ENCODE measurements at regions not wholly inside any gene's neighbourhood (a gene's known extent, or its start where the extent isn't known, plus 50 kb on each side); places are given as distances from the start of the nearest gene placed in this dataset.

DNA sequence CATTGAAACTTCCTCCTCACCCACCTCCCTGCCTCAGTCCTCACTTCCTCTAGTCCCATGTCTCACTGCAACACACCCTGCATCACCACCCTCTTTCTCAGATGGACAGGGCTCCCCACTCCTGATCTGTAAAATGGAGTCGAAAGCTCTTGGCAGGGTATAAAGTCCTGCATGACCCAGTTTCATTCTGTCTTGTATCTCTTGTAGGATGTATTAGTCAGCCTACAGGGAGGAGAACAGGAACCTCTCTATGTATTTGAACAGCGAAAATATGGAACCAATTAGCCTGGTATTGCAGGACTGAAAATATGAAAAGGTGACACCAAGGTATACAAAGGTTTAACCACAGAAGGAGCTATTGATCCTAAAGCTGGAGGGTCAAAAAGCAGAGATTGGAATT is 156.9 kb upstream of the SNX19 start:
- no peaks in the 10 kb centered on the region for H3K36me3 ChIP-seq (ENCODE audit: insufficient read depth)
- H3K27ac ChIP-seq = no peak overlapping the region
- no peak overlapping the region for H3K4me3 ChIP-seq (IDR thresholded peaks at IDR 0.05; ENCODE audit: insufficient read depth, low read depth, low read length)
- no peaks in the 10 kb centered on the region for H4K20me1 ChIP-seq (ENCODE audit: insufficient read depth)
- no peak overlapping the region for H2AFZ ChIP-seq (ENCODE audit: low read depth)
- H3K79me2 ChIP-seq (ENCODE audit: insufficient read depth, low read depth) = no peaks in the 10 kb centered on the region
- TF ChIP-seq CTCF (conservative IDR thresholded peaks at IDR 0.05; ENCODE audit: low read depth, low read length) = no peak
- no peak overlapping the region for H3K9ac ChIP-seq
- no peak overlapping the region for H3K4me2 ChIP-seq
- no peaks in the 10 kb centered on the region for H3K4me1 ChIP-seq (ENCODE audit: low read depth, poor library complexity, severe bottlenecking)
- no peaks in the 10 kb centered on the region for H3K27me3 ChIP-seq (ENCODE audit: insufficient read depth, low read depth)

GRCh38 chr11:131074573-131074972 is 158.3 kb upstream of the SNX19 start:
- no peaks in the 10 kb centered on the region for H3K4me1 ChIP-seq (ENCODE audit: low read depth, poor library complexity, severe bottlenecking)
- no peak overlapping the region for H2AFZ ChIP-seq (ENCODE audit: low read depth)
- H3K9ac ChIP-seq = no peak overlapping the region
- H3K4me3 ChIP-seq (IDR thresholded peaks at IDR 0.05; ENCODE audit: insufficient read depth, low read depth, low read length) = no peak overlapping the region
- H3K79me2 ChIP-seq (ENCODE audit: insufficient read depth, low read depth) = no peaks in the 10 kb centered on the region
- TF ChIP-seq CTCF (conservative IDR thresholded peaks at IDR 0.05; ENCODE audit: low read depth, low read length) = no peak
- H4K20me1 ChIP-seq (ENCODE audit: insufficient read depth) = no peaks in the 10 kb centered on the region
- no peaks in the 10 kb centered on the region for H3K27me3 ChIP-seq (ENCODE audit: insufficient read depth, low read depth)
- H3K4me2 ChIP-seq = no peak overlapping the region
- H3K27ac ChIP-seq = no peak overlapping the region
- no peaks in the 10 kb centered on the region for H3K36me3 ChIP-seq (ENCODE audit: insufficient read depth)

DNA sequence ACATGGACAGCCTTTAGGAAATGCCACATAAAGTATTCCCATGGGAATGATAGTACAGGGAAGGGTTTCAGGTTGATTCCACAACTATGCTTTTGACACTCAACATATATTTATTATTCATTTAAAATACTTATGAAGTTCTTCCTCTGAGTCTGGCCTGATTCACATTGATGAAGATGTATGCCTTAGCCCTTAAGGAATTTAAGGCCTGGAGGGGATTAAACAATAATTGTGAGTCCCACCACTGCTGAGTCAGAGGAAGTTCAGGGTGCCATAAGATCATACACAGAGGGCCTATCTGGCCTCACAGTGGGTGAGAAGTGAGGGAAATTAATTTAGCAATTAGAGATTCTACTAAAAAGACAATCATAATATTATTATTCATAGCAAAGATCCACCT is 161.1 kb upstream of the SNX19 start:
- H3K36me3 ChIP-seq (ENCODE audit: insufficient read depth) = no peaks in the 10 kb centered on the region
- no peak overlapping the region for H3K4me3 ChIP-seq (IDR thresholded peaks at IDR 0.05; ENCODE audit: insufficient read depth, low read depth, low read length)
- H3K4me1 ChIP-seq (ENCODE audit: low read depth, poor library complexity, severe bottlenecking) = no peaks in the 10 kb centered on the region
- no peaks in the 10 kb centered on the region for H3K27me3 ChIP-seq (ENCODE audit: insufficient read depth, low read depth)
- no peaks in the 10 kb centered on the region for H4K20me1 ChIP-seq (ENCODE audit: insufficient read depth)
- no peaks in the 10 kb centered on the region for H3K79me2 ChIP-seq (ENCODE audit: insufficient read depth, low read depth)
- TF ChIP-seq CTCF (conservative IDR thresholded peaks at IDR 0.05; ENCODE audit: low read depth, low read length) = no peak
- H3K4me2 ChIP-seq = no peak overlapping the region
- no peak overlapping the region for H3K9ac ChIP-seq
- H2AFZ ChIP-seq (ENCODE audit: low read depth) = no peak overlapping the region
- no peak overlapping the region for H3K27ac ChIP-seq

GRCh38 chr11:131079036-131079435 is 162.8 kb upstream of the SNX19 start:
- no peaks in the 10 kb centered on the region for H3K27me3 ChIP-seq (ENCODE audit: insufficient read depth, low read depth)
- no peaks in the 10 kb centered on the region for H3K4me1 ChIP-seq (ENCODE audit: low read depth, poor library complexity, severe bottlenecking)
- no peak overlapping the region for H2AFZ ChIP-seq (ENCODE audit: low read depth)
- TF ChIP-seq CTCF (conservative IDR thresholded peaks at IDR 0.05; ENCODE audit: low read depth, low read length) = no peak
- no peak overlapping the region for H3K9ac ChIP-seq
- no peaks in the 10 kb centered on the region for H4K20me1 ChIP-seq (ENCODE audit: insufficient read depth)
- H3K79me2 ChIP-seq (ENCODE audit: insufficient read depth, low read depth) = no peaks in the 10 kb centered on the region
- no peak overlapping the region for H3K4me2 ChIP-seq
- H3K36me3 ChIP-seq (ENCODE audit: insufficient read depth) = no peaks in the 10 kb centered on the region
- no peak overlapping the region for H3K4me3 ChIP-seq (IDR thresholded peaks at IDR 0.05; ENCODE audit: insufficient read depth, low read depth, low read length)
- no peak overlapping the region for H3K27ac ChIP-seq
